HG03025 (cell line): ENCODE measurements at regions not wholly inside any gene's neighbourhood (a gene's known extent, or its start where the extent isn't known, plus 50 kb on each side); places are given as distances from the start of the nearest gene placed in this dataset.

Experiments used
- ATAC-seq: cut with Tn5 transposase; IDR thresholded peaks from one replicate; pipeline ENCODE4 v1.9.1; 2021; ENCODE audit warnings: mild to moderate bottlenecking, moderate library complexity; ENCODE audit not compliant: unreplicated experiment, low FRiP score

DNA sequence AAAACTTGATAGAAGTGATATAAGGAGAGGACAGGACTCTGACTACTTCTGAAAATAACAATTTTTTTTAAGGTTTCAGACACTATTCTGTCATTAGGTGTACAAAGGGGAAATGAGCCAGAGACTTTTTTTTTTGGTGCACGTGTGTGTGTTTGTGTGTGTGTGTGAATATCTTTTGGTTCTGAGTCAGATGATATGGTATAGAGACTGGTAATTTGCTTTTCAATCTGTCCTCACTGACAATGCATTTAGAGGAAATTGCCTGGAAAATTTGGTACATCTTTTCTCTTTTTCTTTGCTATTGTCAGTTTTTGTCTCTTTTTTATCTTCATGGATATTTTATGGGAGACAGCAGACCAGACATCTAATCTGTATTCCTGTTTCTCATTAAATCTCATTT lies 59.3 kb downstream of the DDIT4L start:
- ATAC-seq = no peak

DNA sequence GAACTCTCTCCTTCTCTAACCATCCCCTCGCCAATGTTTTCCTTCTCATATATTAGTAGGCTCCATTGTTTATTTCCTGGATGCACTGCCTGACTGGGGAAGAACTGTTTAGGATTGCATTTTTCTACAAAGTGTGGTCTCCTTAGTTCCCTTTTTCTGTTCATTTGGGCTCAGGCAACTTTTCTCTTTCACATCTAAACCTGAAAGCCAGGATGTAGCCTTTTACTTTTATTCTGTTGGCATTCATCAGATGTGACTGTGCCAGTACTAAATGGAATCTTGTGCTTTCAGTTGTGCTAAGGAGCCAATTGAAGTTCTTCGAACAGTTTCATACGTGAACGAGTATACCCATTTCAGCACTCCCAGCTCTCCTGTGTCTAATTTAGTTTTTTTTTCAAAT lies 59.8 kb downstream of the DDIT4L start:
- no peak for ATAC-seq

DNA sequence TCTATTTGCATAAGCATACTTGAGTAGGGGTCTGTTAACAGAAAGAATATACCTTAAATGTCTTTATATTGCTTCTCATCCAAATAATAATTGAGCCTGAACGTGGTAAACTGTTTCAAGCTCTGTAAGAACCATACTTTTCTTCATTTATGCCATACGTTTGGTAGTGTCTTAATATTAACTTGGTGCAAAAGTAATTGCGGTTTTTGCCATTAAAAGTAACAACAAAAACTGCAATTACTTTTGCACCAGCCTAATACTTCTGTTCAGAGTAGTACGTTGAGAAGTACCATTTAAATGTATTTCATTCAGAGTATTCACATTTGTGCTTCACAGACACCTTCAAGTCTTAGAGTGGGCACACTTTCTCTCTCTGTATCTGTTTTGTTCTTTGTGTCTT lies 60.5 kb downstream of the DDIT4L start:
- ATAC-seq = no peak

DNA sequence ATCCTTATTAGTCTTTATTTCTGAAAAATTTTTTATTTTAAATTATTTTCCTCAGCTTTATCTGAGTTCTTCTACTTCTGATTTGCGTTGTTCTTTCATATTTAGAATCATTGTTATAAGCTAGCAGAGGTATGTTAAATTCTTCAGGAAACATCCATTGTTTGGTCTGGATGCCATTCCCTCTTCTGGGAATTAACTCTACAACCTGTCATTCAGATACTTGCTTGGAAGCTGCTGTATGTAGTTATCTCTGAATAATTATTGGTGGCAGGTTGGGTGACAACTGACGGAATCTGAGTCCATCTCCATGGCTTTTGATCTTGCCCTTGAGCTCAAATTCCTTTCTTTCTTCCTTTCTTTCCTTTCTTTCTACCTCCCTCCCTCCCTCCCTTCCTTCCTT lies 61.9 kb downstream of the DDIT4L start:
- no peak for ATAC-seq

DNA sequence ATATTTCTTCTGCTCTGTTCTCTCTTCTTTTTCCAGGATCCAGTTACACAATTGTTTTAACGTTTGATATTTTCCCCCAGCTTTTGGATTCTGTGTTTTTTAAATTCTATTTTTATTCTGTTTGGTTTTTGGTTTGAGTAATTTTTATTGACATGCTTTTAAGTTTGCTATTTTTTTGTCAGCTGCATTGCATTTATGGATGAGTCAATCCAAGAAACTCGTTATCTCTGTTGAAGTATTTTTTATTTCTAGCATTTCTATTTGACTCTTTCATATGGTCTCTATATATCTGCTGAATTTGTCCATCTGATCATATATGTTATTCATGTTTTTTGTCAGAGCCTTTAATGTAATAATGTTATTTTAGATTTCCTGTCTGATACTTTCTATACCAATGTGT lies 65.6 kb downstream of the DDIT4L start:
- no peak for ATAC-seq

DNA sequence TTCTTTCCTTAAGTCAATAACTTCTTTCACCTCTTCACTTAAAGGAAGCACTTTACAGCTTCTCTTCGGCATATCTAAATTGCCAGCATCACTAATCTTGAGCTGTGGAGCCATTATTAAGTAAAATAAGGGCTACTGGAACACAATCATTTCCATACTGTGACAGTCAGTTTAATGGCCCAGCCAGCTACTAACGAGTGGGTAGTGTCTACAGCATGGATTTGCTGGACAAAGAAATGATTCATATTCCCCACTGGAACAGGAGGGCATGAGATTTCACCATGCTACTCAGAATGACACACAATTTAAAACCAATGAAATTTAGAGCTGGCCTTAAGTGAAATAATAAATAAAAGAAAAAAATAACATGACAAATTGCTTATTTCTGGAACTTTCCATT lies 72.1 kb downstream of the DDIT4L start:
- no peak for ATAC-seq

DNA sequence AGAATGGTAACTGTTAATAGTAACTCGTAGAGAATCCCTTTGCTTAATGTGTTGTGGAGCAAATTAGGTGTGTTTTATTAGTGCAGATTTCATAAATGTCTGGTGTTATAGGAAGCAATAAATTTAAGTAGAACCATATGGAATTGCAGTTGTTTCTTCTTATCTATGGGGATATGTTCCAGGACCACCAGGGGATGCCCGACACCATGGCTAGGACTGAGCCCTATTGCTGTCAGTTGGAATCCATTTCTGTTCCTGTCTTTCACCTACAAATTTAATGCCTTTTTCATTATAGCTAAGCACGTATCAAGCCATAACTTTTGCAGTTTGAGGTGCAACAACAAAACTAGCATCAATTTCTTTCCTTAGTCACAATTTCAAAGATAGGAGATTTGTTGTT lies 72.5 kb downstream of the DDIT4L start:
- no peak for ATAC-seq

DNA sequence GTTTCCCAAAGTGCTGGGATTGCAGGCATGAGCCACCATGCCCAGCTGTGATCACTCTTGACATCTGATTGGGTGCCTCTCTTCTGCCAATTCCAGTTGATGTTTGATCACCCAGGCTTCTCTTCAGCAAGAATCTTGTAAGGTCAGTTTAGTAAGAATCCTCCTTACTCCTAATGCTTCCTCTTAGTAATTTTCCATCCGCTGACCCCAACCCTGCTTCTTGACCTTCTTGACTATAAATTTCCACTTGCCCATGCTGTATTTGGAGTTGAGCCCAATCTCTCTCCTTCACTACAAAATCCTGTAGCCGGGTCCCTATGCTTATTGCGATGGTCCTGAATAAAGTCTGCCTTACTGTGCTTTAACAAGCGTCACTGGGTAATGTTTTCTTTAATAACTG lies 75.4 kb downstream of the DDIT4L start:
- no peak for ATAC-seq

DNA sequence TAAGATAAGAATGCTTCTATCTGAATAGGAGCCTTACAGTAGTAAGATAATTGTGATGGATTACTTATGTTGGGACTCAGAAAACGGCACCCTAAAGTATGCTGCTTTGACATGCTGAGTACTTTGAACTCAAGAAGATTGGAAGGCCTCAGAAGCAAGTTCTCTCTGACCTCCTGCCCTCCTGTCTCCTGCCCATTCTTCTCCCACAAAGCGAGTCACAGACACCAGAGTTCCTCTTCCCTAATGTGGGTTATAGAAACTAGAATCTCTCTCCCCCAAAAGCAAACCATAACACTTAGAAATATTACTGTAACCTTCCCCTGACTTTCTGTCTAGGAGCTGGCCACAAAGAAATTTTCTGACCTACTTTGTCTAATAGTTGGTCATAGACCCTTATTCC lies 76.5 kb downstream of the DDIT4L start:
- no peak for ATAC-seq

DNA sequence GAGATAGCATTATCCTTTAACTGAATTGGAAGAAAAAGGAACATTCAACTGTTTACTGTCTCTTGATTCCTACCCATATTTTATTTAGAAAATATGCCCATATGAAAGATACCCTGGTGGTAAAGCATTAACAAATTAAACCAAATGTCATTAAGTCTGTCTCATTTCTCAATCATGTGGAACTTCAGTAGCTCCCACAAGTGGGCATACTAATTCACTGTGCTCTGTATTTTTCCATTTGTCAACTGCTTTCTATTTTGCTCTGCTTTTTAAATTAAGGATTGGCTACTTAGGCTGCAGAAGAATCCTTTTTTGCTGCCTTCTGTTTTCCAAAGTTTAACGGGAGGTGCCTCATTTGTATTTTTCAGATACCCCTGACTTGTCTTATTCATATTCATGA lies 77.2 kb downstream of the DDIT4L start:
- ATAC-seq = no peak

DNA sequence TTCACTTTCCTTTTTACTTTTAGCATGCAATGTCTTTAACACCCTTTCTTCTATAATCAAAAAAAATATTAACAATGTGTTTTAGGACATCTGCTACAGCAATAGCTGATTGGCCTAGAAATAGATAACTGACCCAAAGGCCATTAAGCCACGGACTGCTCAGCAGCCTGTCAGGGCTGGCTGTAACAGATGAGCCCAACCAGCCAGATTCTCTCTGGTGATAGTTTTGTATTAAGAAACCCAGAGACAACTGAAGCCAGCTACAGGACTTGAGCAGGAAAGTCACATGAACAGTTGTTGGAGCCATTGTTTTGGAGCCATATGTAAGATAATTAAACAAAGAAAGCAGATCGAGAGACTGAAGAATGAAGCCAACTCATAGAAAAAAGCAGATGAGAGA lies 80.3 kb downstream of the DDIT4L start:
- ATAC-seq = no peak

DNA sequence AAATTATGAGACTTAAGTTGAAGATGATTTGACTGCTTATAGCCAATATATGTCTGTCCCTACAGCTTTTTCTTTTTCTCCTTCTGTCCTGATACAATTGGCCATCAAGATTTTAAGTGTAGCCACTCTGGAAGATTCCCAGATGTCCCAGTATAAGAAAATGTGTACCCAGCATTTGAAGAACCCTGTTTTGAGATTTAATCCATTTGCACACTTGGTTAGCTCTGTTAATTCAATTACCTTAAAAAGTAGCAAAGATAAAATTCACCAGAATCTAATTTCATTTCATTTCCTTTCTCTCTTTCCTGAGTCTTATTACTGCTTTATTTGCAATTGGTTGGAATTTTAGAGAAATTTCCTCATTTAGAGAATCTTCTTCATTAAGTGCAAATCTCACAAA lies 81.4 kb downstream of the DDIT4L start:
- no peak for ATAC-seq

DNA sequence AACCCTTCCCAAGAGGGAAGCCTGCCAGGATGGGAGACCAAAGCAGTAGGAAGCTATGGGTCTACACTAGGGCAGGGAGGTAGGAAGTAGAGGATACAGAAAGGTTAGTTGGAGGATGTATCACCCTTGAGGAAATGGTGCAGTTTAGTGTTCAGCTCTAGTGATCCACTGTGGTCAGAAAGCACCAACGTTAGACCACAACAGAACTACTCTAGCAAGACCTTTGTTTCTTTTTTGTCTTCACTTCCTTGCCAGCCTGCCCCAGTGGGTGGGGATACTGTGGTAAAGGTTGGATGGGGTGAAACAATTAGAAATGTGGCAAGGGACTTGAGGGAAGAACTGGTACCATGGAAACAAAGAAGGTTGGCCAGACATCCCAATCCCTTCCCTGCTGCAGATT lies 83.3 kb downstream of the DDIT4L start:
- peak; percentile 80 for ATAC-seq

DNA sequence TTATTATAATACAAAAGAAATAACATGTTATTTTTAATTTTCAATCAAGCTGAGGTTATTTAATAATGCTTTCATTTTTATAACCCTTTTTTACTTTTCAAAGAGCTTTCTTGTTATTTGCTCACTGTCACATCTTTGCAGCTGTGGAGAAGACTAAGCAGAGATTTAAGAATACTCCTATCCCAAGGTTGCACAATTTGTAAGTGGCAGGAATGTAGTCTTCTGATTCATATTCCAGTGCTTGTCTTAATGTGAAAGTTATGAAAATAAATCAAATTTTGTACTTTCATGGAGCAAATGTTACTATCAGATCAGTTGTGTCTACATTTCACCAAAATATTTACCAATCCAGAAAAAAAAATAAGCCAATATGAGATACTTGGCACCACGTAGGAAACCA lies 86.6 kb downstream of the DDIT4L start:
- no peak for ATAC-seq

DNA sequence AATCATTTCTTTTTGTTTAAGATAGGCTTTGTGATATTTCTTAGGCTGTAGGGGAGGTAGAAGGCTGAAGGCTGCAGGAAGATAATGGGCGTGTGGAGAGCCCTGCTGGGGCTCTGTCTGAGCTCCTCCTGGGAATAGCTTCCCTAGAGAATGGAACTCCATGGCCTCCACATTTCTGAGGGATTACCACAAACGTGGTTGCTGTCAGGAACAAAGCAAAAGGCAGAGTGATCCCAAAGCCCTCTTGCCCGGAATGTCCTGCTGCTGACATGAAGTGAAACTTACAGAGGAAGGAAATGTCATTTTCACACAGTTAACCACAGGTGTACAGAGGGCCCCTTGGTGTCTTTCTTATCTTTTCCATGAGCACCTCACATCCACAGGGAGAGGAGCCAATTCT lies 89.3 kb downstream of the DDIT4L start:
- ATAC-seq = peak; percentile 51

DNA sequence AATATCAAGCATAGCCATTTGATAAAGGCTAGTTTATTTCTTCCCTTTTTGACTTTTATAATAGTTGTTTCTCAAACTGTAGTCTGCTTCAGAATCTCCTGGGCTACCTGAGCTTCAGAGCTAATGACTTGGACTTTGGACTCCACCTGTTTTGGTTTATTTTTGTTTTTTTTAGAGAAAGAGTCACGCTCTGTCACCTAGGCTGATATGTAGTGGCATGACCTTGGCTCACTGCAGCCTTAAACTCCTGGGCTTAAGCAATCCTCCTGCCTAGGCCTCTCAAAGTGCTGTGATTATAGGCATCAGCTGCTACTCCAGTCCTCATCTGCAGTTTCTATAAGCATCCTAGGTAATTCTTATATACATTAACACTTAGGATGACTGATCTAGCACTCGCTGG lies 90.5 kb downstream of the DDIT4L start:
- no peak for ATAC-seq

DNA sequence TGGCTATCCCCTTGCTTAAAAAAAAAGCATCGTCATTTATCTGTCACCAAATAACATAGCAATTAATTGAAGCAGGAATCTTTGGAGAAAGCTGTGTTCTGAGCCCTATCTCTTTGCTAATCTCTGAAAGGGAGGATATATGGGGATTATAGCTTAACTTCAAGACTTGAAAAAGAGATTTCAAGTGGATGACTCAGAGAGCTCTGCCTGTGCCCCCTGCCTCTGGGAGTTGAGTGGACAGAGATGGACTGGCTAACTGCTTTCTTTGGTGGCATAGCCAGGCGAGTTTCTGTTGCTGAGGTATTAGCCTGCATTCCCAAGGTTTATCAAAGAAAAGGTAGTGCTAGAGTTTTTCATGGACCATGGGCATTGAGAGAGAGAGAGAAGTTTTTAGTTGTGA lies 91.6 kb downstream of the DDIT4L start:
- ATAC-seq = no peak

DNA sequence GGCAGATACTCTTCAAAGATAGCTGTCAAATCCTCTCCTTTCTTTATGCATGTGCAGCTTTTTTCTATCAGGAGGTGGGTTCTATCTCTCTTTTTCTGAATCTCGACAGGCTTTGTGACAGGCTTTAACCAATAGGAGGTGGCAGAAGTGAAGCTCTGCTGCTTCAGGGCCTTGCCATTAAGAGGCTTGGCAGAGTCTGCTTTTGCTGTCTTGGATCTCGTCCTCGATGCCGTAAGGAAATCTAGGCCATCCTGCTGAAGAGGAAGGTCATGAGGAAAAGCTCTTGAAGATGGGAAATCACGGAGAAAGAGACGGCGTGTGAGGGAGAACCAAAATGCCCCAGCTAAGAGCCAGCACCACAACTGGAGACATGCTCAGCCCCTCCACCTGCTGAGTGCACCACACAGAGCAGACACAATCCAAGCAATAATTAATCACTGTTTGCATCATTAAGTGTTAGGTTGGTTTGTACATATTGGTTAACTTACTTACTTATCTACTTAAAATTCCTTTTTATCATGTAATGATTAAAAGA lies 92.2 kb downstream of the DDIT4L start:
- no peak for ATAC-seq

DNA sequence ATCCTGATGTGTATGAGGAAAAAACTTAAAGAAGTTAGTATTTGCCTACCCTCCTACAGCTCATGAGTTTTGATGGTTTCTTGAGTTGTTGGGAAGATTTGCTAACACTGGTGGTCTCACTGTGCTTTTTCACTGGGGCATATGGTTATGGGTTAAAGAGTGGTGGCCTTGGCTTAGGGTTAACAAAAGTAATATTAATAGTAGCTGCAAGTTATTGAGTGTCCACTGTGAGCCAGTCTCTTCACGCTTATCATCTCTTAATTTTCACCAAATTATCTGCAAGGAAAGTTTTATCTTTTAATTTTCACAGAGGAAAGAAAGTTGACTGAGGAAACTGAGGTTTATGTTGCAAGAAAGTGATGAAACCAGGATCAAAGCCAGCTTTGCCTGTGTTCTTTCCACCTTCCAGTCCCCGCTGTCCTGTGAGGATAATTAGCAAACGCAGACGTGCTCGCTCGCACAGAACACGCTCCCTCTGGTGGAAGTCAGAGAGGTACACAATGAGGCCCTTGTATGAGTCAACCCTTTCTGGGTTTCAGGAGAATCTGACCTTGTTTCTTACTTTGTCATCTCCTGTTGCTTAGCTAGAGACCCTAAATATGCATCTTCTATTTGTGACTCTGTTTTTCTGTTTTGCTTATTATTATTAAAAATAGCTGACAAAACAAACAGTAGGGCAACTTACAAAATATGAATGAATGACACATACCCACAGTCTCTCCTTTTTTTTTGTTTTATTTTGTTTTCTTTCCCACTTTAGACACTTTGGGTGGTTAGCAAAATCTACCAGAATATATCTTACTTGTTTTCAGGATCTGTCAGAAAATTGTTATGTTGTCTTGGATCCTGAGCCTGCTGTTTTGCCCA lies 94.3 kb downstream of the DDIT4L start:
- ATAC-seq = peak; percentile 78

DNA sequence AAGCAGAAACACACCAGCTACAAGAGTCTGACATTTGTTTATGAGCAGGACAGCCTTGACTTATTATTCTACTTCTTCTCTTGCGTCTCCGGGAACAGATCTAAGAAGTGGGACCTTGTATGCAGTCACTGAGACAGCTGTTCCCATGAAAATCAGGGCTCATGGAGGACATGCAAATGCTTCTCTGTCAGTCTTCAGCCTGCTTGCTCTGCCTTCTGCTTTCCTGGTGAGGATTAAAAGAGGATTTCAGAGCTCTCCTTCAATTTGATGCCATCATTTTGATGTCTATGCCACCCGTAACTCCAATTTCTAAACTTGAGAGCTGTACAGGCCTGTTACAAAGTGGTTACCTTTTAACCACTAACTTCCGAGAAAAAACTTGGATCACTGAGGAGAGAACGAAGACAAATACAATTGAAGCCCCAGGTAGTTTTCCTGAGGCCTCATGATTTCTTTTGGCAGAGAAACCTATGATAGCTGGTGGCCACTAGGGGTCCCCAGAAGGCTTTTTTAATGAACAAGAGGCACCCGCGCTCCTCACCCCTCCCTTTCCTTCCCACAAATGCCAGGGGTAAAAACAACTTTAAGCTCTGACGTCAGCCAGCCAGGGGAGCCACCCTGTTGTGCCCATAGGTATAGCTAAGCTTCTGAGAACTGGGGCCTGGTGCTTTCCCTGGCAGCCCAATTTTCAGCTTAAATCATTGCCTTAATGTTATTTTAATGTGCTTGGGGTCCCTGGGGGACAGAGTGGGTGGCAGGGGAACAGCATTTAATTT lies 97.0 kb downstream of the DDIT4L start:
- ATAC-seq = peak; percentile 91

DNA sequence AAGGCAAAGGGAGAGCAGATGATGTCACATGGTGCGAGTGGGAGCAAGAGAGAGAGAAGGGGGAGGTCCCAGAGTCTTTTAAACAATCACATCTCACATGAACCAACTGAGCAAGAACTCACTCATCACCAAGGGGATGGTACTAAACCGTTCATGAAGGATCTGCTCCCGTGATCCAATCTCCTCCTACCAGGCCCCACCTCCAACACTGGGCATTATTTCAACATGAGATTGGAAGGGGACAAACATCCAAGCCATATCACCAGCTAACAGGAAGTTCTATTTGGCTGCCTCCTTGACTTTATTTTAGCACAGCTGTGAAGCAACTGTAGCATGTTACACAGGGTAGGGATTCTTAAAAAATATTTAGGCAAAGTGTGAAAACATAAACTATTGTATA lies 102.5 kb downstream of the DDIT4L start:
- ATAC-seq = no peak
